Sigmoid colon (tissue), 6 donors: ENCODE measurements at regions not wholly inside any gene's neighbourhood (a gene's known extent, or its start where the extent isn't known, plus 50 kb on each side); places are given as distances from the start of the nearest gene placed in this dataset.

Experiments used
- DNase-seq: peaks from one replicate; pipeline ENCODE4 v3.0.0-alpha.2; 2019
- H3K27ac ChIP-seq, 4 donors: fragments of 200-600 bp; sonication (generic); one replicate each; pipeline ENCODE4 v1.5.1; 2016 to 2019; ENCODE audit warnings: mild to moderate bottlenecking in 1 of 4
- H3K27me3 ChIP-seq, 3 donors: fragments of 200-600 bp; sonication (generic); one replicate each; pipeline ENCODE4 v1.5.1; 2019; ENCODE audit warnings: mild to moderate bottlenecking in 1 of 3
- H3K36me3 ChIP-seq, 4 donors: fragments of 200-600 bp; sonication (generic); one replicate each; pipeline ENCODE4 v1.5.1; 2016 to 2019
- H3K4me1 ChIP-seq, 4 donors: fragments of 200-600 bp; sonication (generic); one replicate each; pipeline ENCODE4 v1.5.1; 2017 to 2019
- H3K4me3 ChIP-seq, 4 donors: fragments of 200-600 bp; sonication (generic); one replicate each; pipeline ENCODE4 v1.5.1; 2017 to 2019; ENCODE audit warnings: mild to moderate bottlenecking in 2 of 4, moderate library complexity in 1 of 4
- H3K9me3 ChIP-seq, 4 donors: fragments of 200-600 bp in 3 of 4; sonication (generic) in 3 of 4; one replicate each; pipeline versions ENCODE4 v1.5.1 to v1.6.1; 2013 to 2019
- EP300 ChIP-seq, 4 donors: sonication (generic); formaldehyde crosslinking; IDR thresholded peaks; one replicate each; pipeline ENCODE4 v1.6.1; 2017; ENCODE audit warnings: antibody characterized with exemption in 4 of 4
- POLR2A ChIP-seq, 2 donors: fragments of 450-650 bp; IDR thresholded peaks; one replicate each; pipeline ENCODE4 v1.6.1; 2016; ENCODE audit warnings: antibody characterized with exemption in 2 of 2, mild to moderate bottlenecking in 2 of 2, moderate library complexity in 2 of 2
- POLR2AphosphoS5 ChIP-seq, 4 donors: sonication (generic); formaldehyde crosslinking; IDR thresholded peaks; one replicate each; pipeline ENCODE4 v1.6.1; 2017; ENCODE audit warnings: antibody characterized with exemption in 4 of 4
- WGBS, 2 donors: extraction: QIAGEN DNeasy Blood & Tissue Kit; methylation state at CpG; one replicate each; pipeline ENCODE4 v1.1.7; 2013; 5-methylcytosine and 5-hydroxymethylcytosine counted together
- intact Hi-C: fragments of 100-400 bp; cut with DNase I; formaldehyde crosslinking; loops from one replicate; pipeline ENCODE4 v1.15.1; 2023
- TF ChIP-seq, protein P1 (sequence below), 4 experiments: fragments of 450-650 bp in 3 of 4; fragments of 200-600 bp in 1 of 4; IDR thresholded peaks; one replicate each; pipeline ENCODE4 v1.5.1; 2016 to 2019; ENCODE audit warnings: antibody characterized with exemption in 4 of 4, mild to moderate bottlenecking in 3 of 4, moderate library complexity in 2 of 4
- donor health status: healthy with polysubstance abuse.
- donor health status: healthy.

DNA sequence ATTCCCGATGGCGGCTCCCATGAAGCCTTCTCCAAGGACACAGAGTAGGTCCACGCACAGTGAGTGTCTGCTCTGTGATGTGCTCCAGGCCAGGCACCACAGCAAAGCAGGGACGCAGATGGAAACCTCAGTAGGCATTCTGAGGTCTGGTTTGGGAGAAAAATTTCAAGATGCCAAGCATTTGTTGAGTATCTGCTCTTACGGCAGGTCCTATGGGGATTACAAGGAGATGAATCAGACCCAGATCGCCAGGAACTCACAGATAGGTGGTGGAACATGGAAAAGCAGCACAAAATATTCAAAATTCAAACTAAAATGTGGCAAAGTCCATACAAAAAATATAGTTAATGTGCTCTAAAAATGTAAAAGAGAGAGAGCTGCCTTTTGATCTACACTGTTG, 684.9 kb upstream of the TMEM132C start:
- no peaks in the 10 kb centered on the region for H3K4me1 ChIP-seq
- no peaks in the 10 kb centered on the region for H3K36me3 ChIP-seq
- TF ChIP-seq, protein P1, sequence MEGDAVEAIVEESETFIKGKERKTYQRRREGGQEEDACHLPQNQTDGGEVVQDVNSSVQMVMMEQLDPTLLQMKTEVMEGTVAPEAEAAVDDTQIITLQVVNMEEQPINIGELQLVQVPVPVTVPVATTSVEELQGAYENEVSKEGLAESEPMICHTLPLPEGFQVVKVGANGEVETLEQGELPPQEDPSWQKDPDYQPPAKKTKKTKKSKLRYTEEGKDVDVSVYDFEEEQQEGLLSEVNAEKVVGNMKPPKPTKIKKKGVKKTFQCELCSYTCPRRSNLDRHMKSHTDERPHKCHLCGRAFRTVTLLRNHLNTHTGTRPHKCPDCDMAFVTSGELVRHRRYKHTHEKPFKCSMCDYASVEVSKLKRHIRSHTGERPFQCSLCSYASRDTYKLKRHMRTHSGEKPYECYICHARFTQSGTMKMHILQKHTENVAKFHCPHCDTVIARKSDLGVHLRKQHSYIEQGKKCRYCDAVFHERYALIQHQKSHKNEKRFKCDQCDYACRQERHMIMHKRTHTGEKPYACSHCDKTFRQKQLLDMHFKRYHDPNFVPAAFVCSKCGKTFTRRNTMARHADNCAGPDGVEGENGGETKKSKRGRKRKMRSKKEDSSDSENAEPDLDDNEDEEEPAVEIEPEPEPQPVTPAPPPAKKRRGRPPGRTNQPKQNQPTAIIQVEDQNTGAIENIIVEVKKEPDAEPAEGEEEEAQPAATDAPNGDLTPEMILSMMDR (IDR thresholded peaks at IDR 0.05): no peak
- no peak for TF ChIP-seq EP300 (IDR thresholded peaks at IDR 0.05)
- TF ChIP-seq POLR2AphosphoS5 (IDR thresholded peaks at IDR 0.05): no peak
- TF ChIP-seq POLR2A (IDR thresholded peaks at IDR 0.05): no peak
- no peak overlapping the region for H3K4me3 ChIP-seq
- H3K27ac ChIP-seq: no peak overlapping the region
- H3K27me3 ChIP-seq: no peaks in the 10 kb centered on the region
- no peaks in the 10 kb centered on the region for H3K9me3 ChIP-seq
- no peak for DNase-seq
- intact Hi-C loops: no loop called here
- WGBS, 2 donors: 62 to 72% methylated on average over 6 of the region's 6 CpGs

GRCh38 chr12:127583041-127583440, 683.9 kb upstream of the TMEM132C start:
- H3K4me1 ChIP-seq: no peaks in the 10 kb centered on the region
- no peaks in the 10 kb centered on the region for H3K27me3 ChIP-seq
- no peaks in the 10 kb centered on the region for H3K9me3 ChIP-seq
- 69 to 86% methylated on average over 4 of the region's 4 CpGs for WGBS, 2 donors
- intact Hi-C loops: no loop called here
- no peak overlapping the region for H3K27ac ChIP-seq
- no peaks in the 10 kb centered on the region for H3K36me3 ChIP-seq
- H3K4me3 ChIP-seq: no peak overlapping the region
- no peak for TF ChIP-seq POLR2A (IDR thresholded peaks at IDR 0.05)
- TF ChIP-seq POLR2AphosphoS5 (IDR thresholded peaks at IDR 0.05): no peak
- TF ChIP-seq, protein P1 (IDR thresholded peaks at IDR 0.05): no peak
- no peak for TF ChIP-seq EP300 (IDR thresholded peaks at IDR 0.05)
- no peak for DNase-seq

DNA sequence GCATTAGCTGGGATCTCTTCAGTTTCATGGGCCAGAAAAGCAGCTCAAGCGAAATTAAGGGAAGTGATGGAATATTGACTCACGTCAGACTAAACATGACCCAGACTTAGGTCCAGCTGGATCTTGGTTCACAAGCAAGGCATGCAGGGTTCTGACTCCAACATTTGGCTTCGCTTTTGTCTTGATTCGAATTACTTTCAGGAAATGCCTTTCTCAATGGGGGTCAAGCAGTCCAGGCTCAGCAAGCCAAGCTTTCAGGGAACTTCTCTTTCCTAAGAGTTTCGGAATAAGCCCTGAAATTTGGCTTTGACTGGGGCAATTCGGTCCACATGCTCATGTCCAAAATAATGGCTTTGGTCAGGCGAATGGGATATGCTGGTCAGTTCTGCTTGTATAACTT, 678.7 kb upstream of the TMEM132C start:
- no peak for DNase-seq
- Histone ChIP-seq H3K36me3 (no peaks in the 10 kb centered on the region), H3K4me1 (no peaks in the 10 kb centered on the region), H3K27ac (no peak overlapping the region), H3K9me3 (no peaks in the 10 kb centered on the region), H3K4me3 (no peak overlapping the region), H3K27me3 (no peaks in the 10 kb centered on the region)
- 68 to 77% methylated on average over 7 of the region's 7 CpGs for WGBS, 2 donors
- no peak for TF ChIP-seq POLR2A (IDR thresholded peaks at IDR 0.05)
- TF ChIP-seq POLR2AphosphoS5 (IDR thresholded peaks at IDR 0.05): no peak
- TF ChIP-seq, protein P1 (IDR thresholded peaks at IDR 0.05): no peak
- no peak for TF ChIP-seq EP300 (IDR thresholded peaks at IDR 0.05)
- intact Hi-C loops: no loop called here

DNA sequence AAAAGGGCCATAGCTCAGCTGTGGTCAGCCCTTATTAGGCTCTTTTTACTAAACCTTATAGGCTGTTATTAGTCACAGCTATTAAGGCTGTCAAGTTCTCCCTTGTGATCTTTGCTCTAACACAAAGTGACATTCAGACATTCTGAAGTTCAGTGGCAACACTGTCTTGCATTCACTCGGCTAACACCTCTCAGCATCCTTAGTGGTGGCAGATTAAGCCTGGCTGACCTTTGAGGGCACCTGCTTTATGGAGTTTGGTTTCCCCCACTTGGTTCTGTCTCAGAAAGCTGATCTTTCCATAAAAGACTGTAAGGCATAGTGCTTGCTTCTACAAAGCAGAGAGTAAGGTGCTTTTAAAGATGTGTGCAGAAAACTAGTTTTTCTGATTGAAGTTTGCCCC, 677.4 kb upstream of the TMEM132C start:
- H3K36me3 ChIP-seq: no peaks in the 10 kb centered on the region
- 77 to 81% methylated on average over 1 of the region's 1 CpG for WGBS, 2 donors
- H3K27me3 ChIP-seq: no peaks in the 10 kb centered on the region
- no peak for DNase-seq
- intact Hi-C loops: no loop called here
- TF ChIP-seq EP300 (IDR thresholded peaks at IDR 0.05) (no peak), POLR2AphosphoS5 (IDR thresholded peaks at IDR 0.05) (no peak), POLR2A (IDR thresholded peaks at IDR 0.05) (no peak)
- TF ChIP-seq, protein P1 (IDR thresholded peaks at IDR 0.05): no peak
- H3K4me3 ChIP-seq: no peak overlapping the region
- H3K4me1 ChIP-seq: no peaks in the 10 kb centered on the region
- H3K9me3 ChIP-seq: no peaks in the 10 kb centered on the region
- no peak overlapping the region for H3K27ac ChIP-seq

DNA sequence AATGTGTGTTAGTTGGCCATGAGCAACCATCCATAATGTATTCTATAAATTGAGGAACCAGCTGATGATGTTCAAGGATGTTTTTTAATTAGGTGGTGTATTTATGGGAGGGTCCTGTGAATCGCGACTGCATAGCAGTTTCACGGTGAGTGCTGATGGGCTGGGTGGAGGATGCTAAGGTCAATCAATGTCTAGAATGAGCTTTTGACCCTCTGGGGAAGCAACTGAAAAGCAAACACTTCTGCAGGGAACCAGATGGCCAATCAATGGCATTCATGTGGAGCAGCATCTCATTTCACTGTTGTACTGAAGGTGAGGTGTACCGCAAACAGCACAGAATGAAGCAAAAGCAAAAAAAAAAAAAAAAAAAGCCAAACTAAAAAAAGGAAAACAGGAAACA, 676.1 kb upstream of the TMEM132C start:
- H3K27me3 ChIP-seq: no peaks in the 10 kb centered on the region
- DNase-seq: no peak
- H3K36me3 ChIP-seq: no peaks in the 10 kb centered on the region
- no peak overlapping the region for H3K4me3 ChIP-seq
- H3K4me1 ChIP-seq: no peaks in the 10 kb centered on the region
- H3K9me3 ChIP-seq: no peaks in the 10 kb centered on the region
- 65 to 72% methylated on average over 4 of the region's 4 CpGs for WGBS, 2 donors
- no peak overlapping the region for H3K27ac ChIP-seq
- TF ChIP-seq POLR2A (IDR thresholded peaks at IDR 0.05): no peak
- TF ChIP-seq POLR2AphosphoS5 (IDR thresholded peaks at IDR 0.05): no peak
- intact Hi-C loops: no loop called here
